Hypothalamus (tissue), 51 donors: ENCODE measurements at regions not wholly inside any gene's neighbourhood (a gene's known extent, or its start where the extent isn't known, plus 50 kb on each side); places are given as distances from the start of the nearest gene placed in this dataset.
"Not testable (repeated sequence)": the region's sequence is repeated elsewhere in the genome, so short reads cannot be mapped to it uniquely, and the experiment has no call there.

Experiments used
- DNase-seq, 51 donors: peaks; one replicate each; lab custom pipeline; 2025; lab: John Stamatoyannopoulos, UW

DNA sequence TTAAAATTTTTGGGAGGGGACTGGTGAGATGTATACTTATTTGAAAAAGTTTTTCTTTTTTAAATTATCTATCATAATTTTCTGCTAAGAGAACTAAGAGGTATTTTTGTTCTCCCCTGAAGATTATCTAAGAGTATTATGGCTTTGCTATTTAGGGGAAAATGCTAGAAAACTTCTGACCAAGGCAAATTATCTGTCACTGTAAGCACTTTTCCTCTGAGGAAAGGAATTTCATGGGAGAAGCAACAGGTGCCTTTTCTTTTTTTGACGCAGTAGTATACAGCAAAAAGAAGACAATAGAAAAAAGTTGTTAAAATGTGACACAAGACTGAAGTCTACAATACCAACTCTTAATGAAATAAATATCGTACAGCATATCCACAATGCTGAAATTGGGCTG, 201.6 kb upstream of the NANOGP8 start:
- DNase-seq: no peak

DNA sequence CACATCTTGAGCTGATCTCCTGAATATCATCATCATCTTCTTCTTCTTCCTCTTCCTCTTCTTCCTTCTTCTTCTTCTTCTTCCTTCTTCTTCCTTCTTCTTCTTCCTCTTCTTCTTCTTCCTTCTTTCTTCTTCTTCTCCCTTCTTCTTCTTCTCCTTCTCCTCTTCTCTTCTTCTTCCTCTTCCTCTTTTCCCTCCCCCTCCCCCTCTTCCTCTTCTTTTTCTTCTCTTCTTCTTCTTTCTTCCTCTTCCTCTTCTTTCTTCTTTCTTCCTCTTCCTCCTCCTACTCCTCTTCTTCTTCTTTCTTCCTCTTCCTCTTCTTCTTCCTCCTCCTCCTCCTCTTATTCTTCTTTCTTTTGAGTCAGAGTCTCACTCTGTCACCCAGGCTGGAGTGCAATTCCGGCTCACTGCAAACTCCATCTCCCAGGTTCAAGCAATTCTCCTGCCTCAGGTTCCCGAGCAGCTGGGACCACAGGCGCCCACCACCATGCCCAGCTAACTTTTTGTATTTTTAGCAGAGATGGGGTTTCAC, 197.9 kb upstream of the NANOGP8 start:
- no peak for DNase-seq

DNA sequence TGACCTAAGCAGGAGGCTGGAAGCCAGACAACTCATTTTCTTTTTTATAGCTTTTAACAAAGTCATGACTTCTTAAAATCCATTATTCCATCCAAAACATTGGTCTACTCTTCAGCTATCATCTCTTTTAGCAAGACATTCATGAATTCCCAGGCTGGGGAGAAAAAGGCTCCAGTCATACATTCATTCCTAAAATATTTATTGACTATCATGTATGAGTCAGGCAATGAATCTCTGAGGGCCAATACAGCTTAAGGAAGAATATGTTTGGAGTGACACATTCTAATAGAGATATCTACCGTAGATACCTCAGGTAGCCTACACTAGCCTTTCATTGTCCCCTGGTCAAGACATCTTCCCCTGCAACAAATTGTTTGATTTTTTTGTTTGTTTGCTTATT, 196.4 kb upstream of the NANOGP8 start:
- DNase-seq: no peak

DNA sequence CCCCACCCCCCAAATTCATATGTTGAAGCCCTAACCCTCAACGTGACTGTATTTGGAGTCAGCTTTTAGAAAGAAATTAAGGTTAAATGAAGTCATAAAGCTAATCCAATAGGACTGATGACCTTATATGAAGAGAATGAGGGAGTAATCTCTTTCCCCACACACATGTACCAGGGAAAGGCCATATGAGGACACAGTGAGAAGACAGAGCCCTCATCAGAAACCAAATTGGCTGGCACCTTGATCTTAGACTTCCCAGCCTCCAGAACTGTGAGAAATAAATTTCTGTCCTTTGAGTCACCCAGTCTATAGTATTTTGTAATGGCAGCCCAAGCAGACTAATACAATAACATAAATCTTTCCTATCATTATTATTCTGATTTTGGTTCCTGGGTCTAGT, 194.7 kb upstream of the NANOGP8 start:
- no peak for DNase-seq

DNA sequence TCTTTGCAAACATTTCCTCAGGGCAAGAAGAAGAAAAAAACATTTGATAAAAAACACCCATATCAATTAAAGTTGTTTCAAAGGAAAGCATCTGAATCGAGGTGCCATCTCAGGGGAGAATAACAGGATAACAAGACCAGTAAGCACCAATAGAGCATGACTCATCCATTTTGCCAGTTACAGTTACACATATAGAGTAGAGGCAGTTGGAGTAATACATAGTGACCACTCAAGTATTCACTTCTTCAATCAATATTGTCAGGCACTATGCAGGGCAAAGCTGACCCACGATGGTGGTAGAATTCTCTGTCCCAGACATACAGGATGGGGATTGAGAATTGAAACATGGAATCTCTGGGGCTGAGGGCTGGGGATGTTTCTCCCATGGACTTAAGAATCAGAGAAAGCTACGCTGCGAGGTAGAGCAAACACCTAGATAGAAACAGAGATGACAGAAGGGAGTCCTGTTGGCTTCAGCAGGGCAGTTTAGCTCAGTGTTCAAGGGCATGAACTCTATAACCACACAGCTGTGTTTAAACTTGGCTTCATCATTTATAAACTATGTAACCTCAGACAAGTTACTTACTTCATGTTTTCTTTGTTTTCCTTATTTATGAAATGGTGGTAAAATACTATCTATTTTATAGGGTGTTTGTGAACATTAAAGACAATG, 186.4 kb upstream of the NANOGP8 start:
- no peak for DNase-seq

DNA sequence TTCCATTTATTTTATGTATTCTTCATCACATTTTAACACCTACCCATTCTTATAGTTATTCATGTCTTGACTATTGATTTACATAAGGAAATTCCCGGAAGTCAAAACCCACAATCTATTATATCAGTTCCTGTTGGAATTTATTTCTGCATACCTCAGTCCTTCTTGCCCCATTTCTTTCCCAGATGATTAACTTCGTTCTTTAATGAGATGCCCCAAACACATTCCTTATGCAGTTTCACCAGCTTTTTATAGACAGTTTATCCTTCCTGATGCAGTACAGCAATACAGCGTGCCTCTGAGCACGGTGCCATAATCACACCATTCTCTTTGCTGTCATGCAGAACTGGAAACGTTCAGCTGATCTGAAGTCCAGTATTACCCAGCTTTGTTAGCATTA, 175.8 kb upstream of the NANOGP8 start:
- no peak for DNase-seq

DNA sequence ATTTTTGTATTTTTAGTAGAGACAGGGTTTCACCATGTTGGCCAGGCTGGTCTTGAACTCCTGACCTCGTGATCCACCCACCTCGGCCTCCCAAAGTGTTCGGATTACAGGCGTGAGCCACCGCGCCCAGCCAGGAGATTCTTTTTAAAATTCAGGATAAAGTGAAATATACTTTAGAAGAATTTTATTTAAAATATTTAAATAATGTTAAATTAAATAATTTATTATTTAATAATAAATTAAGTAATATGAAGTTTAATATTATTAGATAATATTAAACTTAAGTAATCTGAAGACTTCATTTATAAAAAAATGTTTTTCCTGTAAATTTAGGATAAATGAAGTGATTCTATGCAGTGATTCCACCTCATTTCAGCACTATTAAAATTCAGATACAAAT, 175.2 kb upstream of the NANOGP8 start:
- DNase-seq: not testable (repeated sequence)

DNA sequence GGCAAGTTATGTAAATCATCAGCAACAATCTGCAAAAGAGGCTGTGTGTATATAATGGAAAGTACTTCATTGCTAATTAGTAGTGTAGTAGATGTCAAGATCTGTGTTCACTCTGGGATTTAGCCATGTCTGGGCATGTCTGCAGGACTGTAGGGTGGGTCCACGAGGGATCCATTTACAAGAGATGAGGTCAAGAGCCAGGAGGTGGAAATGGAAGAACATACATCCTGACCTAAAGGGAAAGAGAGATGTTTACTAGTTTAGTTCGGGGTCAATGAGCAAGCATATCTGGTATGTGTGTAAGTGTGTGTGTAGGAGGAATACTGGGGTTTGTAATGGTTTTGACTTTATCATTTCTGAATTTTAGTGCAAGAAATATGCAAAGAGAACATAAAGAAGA, 171.5 kb upstream of the NANOGP8 start:
- no peak for DNase-seq

DNA sequence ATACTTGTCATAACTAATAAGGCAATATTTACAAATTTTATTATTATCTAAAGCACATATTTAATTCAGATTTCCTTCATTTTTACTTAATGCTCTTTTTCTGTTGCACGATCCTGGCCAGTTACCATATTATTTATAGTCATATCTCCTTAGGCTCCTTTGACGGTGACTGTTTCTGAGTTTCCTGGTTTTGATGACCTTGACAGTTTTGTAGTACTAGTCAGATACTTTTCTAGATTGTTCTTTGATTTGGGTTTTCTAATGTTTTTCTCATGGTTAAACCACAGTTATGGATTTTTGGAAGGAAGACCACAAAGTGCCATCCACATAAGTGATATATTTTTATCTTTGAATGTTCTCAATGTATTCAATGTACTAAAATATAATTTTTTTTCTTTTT, 171.0 kb upstream of the NANOGP8 start:
- DNase-seq: no peak

DNA sequence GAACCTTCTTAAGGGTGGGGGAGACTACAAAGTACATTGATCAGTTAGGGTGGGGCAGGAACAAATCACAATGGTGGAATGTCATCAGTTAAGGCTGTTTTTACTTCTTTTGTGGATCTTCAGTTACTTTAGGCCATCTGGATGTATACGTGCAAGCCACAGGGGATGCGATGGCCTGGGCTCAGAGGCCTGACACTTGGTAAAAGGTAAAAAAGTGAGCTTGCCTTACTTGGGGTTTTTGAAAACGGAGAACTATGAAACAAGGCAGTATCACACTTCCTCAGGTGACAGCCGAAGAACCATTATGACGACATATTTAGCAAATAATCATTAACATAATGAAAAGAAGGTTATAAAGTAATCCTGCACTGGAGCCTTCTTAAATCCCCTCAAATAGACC, 169.8 kb upstream of the NANOGP8 start:
- DNase-seq: not testable (repeated sequence)

DNA sequence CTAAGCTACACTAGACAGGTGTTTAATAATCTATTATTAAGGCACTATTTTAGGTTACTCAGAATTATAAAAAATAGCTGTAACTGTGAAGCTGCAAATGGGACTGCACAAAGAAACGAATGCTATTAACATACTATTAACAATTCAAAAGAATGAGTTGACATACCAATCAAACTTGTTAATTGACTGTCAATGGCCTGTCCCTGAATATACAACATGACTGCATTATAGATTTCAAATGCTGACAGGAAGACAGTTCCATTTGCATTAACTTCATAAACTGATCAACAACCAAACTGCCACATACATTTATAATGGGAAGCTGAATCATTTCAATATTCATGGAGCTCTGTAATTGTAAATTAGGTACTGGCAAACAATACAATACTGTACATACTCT, 169.0 kb upstream of the NANOGP8 start:
- no peak for DNase-seq

DNA sequence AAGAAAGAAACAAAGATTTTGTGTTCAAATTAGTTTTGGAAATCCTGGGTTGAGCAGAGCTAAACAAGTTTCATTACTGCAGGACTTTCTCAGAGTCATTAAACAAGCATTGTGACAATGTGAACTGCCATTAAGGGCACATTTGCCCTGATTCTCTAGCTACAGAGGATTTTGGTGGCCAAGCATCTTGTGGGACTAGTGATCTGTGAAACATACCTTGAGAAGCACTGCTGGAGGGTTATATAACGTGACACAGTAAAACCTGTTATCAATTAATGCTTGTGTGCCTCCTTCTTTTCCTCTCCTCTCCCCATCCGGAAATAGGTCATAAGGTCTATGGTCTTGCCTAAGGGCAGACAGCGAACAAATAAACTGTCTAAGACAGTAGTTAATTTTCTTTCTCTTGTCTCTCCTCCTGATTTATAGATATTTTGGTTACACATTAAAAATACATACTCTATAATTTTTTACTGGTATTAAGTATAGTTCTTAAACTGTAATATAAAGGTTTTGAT, 167.3 kb upstream of the NANOGP8 start:
- peak in 1 of 51 donors; percentile 16 for DNase-seq

DNA sequence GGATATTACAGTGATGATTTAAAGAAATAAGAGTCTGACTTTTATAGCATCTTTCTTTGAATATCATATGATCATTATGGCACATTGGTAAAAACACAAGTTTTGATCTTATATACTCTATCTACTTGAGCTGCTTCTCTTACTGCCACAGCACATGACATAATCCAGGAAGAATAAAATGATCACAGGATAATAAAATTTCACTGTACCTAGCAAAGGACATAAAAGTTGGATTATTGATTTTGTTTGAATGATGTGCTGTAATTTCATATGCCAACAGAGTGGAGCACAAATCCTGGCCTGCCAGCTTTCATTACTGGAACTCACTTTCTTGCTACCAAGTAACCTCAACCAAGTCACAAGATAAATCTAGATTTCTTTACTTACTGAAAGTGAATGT, 162.1 kb upstream of the NANOGP8 start:
- no peak for DNase-seq

DNA sequence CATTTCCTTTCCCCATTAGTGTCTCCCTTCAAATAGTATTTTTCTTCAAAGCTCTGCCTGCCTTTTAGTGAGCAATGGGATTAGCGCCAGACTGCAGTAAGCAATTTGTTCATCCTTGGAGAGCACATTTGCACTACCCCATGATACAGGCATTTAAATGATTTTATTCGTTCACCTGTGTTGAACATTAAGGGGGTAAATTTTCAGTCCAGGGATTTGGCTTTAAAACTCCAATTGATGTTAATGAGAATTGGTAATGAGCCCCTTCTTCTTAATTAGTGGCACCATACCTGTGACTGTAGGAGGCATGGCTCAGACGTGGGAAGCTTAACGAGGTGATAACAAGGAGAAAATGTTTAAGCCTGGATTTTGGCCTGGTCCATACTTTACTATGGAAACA, 161.4 kb upstream of the NANOGP8 start:
- DNase-seq: no peak

DNA sequence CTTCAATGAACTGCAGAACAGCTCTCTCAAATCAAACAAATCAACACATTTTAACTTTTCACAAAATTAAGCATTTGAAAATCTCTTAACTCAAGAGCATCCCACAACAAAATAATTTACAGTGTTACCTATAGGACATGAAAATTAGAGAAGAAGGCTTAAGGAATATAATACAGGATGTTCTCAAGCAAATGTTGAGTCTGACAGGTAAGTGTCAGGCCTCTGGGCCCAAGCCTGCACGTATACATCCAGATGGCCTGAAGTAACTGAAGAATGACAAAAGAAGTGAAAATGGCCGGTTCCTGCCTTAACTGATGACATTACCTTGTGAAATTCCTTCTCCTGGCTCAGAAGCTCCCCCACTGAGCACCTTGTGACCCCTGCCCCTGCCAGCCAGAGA, 160.6 kb upstream of the NANOGP8 start:
- not testable (repeated sequence) for DNase-seq

DNA sequence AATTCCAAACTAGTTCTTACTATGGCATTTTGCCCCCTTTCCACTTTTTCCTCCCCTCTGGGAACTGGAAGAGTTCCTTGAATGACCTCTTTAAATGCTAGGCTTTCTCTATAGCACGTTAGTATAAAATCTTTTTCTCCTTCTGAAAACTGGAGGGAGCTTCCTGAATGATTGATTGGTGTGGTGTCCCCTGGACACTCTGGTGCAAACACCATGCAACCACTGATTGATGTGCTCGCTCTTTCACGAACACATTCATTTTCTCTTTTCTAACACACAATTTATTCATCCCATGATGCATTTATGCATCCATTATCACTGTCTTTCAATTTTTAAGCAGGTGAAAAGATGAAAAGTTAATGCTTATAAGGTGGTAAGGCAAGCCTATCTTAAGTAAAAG, 159.1 kb upstream of the NANOGP8 start:
- no peak for DNase-seq

DNA sequence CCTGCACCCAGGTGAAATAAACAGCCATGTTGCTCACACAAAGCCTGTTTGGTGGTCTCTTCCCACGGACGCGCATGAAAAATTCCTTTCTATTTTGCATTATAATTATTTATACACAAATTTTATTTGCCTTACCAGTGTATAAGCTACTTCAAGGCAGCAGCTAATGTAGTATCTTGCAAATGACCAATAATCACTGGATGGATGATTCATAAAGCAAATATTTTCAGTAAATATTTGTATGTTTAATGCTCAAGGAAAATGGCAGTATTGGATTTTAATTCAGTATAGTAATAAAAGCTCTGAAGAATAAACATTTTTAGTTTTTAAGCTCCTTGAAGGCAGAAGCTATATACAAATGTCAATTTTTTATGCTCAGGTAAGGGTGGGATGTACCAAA, 158.7 kb upstream of the NANOGP8 start:
- no peak for DNase-seq

DNA sequence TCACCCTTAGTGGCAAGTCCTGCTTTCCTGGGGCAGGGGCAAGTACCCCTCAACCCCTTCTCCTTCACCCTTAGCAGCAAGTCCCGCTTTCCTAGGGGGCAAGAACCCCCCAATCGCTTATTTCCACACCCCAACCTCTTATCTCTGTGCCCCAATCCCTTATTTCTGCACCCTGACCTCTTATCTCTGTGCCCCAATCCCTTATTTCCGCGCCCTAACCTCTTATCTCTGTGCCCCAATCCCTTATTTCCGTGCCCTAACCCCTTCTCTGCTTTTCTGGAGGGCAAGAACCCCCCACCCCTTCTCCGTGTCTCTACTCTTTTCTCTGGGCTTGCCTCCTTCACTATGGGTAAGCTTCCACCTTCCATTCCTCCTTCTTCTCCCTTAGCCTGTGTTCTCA, 154.6 kb upstream of the NANOGP8 start:
- not testable (repeated sequence) for DNase-seq

DNA sequence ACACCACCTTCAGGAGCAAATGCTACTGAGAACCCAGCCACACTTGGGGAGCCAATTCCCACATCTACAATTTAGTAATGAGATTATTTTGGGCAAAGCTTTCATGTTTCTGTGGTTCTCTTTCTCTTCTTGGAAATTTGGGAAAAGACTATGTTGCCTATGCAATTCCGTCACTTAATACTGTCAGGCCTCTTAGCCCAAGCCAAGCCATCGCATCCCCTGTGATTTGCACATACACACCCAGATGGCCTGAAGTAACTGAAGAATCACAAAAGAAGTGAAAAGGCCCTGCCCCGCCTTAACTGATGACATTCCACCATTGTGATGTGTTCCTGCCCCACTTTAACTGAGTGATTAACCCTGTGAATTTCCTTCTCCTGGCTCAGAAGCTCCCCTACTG, 153.4 kb upstream of the NANOGP8 start:
- DNase-seq: not testable (repeated sequence)

DNA sequence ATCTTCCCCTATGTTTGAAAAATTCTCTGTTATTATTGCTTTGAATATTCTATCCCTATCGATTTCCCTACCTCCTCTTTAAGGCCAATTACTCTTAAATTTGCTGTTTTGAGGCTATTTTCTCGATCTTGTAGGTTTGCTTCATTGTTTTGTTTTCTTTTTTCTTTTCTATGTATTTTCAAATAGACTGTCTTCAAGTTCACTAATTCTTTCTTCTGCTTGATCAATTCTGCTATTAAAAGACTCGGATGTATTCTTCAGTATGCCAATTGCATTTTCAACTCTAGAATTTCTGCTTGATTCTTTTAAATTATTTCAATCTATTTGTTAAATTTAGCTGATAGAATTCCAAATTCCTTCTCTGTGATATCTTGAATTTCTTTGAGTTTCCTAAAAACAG, 144.0 kb upstream of the NANOGP8 start:
- DNase-seq: no peak

DNA sequence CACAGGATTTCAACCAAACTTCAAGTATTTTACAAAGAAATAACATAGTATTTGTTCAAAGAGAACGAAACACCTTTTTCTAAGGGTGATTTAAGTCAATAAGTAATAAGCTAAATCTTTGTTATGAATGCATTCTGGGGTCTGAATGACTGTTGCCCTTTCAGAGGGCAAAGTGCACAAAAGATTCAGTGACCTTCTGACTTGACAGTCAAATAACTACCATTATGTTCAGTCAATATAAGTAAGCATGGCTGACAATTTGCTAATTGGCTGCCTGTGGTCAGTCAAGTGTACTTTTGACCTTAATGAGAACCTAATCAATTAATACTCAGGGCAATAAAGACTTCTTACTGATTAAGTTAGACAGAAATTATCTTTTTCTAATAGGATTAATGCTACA, 133.1 kb upstream of the NANOGP8 start:
- DNase-seq: no peak

DNA sequence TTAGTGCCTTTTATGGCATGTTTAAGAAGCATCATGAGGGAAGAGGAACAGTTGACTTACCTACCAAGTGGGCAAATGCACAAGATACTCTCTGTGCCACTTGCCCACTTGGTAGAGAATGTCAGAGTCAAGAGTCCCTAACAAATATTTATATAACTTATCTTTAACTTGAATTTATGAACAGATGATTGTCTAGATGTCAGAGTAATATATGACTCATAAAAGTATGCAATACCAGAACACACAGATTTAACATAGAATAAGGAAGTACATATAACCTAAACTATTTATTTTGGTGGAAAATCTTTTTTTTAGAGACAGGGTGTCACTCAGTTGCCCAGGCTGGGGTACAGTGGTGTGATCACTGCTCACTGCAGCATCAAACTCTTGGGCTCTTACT, 130.0 kb upstream of the NANOGP8 start:
- no peak for DNase-seq
